ENCODE measurements at regions not wholly inside any gene's neighbourhood (a gene's known extent, or its start where the extent isn't known, plus 50 kb on each side); places are given as distances from the start of the nearest gene placed in this dataset.

GRCh38 chr3:164730815-164731360 is 347.4 kb downstream of the SI start:
- TF ChIP-seq CTCF (IDR thresholded peaks at IDR 0.05), result no peak
- TF ChIP-seq POLR2A (IDR thresholded peaks at IDR 0.05), result no peak
